Keratinocyte (primary cell): ENCODE measurements at regions not wholly inside any gene's neighbourhood (a gene's known extent, or its start where the extent isn't known, plus 50 kb on each side); places are given as distances from the start of the nearest gene placed in this dataset.
"Not testable (repeated sequence)": the region's sequence is repeated elsewhere in the genome, so short reads cannot be mapped to it uniquely, and the experiment has no call there.

Experiments used
- DNase-seq: peaks from one replicate; pipeline ENCODE4 v3.0.0-alpha.2; 2011; ENCODE audit warnings: low read depth, missing footprints, low spot score
- FAIRE-seq: peaks from 2 replicates; lab custom pipeline; 2011; peaks lifted over from hg19 to GRCh38; lab: Jason Lieb, UNC
- H2AFZ ChIP-seq: 2 replicates; pipeline ENCODE4 v1.6.0; 2012; ENCODE audit warnings: low read length, control low read depth, inconsistent platforms; ENCODE audit not compliant: control insufficient read depth
- H3K27ac ChIP-seq: 2 replicates; pipeline ENCODE4 v1.5.1; 2011; ENCODE audit warnings: low read length; ENCODE audit not compliant: control insufficient read depth, insufficient read depth
- H3K27me3 ChIP-seq: 3 replicates; pipeline ENCODE4 v1.6.0; 2011; ENCODE audit warnings: low read length; ENCODE audit not compliant: control insufficient read depth, insufficient read depth; ENCODE audit errors: extremely low read depth
- H3K36me3 ChIP-seq, 2 experiments: 2 replicates in 1 of 2; 3 replicates in 1 of 2; pipeline ENCODE4 v1.5.1; 2011; ENCODE audit warnings: low read length in 2 of 2, mild to moderate bottlenecking in 1 of 2; ENCODE audit not compliant: control insufficient read depth in 2 of 2, insufficient read depth in 2 of 2; ENCODE audit errors: extremely low read depth in 1 of 2
- H3K4me1 ChIP-seq: 3 replicates; pipeline ENCODE4 v1.5.1; 2011; ENCODE audit warnings: low read length; ENCODE audit not compliant: control insufficient read depth, insufficient read depth; ENCODE audit errors: extremely low read depth
- H3K4me2 ChIP-seq: 3 replicates; pipeline ENCODE4 v1.6.0; 2011; ENCODE audit warnings: low read depth, low read length; ENCODE audit not compliant: control insufficient read depth, insufficient read depth; ENCODE audit errors: extremely low read depth
- H3K4me3 ChIP-seq, 3 experiments: fragments of 200-600 bp in 1 of 3; sonication (generic) in 1 of 3; 2 replicates in 2 of 3; 3 replicates in 1 of 3; pipeline ENCODE4 v1.5.1; 2011 to 2016; ENCODE audit warnings: low read length in 3 of 3, mild to moderate bottlenecking in 3 of 3, control low read depth in 2 of 3, inconsistent platforms in 1 of 3, low read depth in 1 of 3, mixed read lengths in 1 of 3, mixed run types in 1 of 3, moderate library complexity in 1 of 3; ENCODE audit not compliant: control insufficient read depth in 2 of 3, insufficient read depth in 2 of 3; ENCODE audit errors: extremely low read depth in 1 of 3
- H3K79me2 ChIP-seq: 2 replicates; pipeline ENCODE4 v1.6.0; 2012; ENCODE audit warnings: low read length; ENCODE audit not compliant: control insufficient read depth, insufficient read depth
- H3K9ac ChIP-seq: 3 replicates; pipeline ENCODE4 v1.6.0; 2011; ENCODE audit warnings: low read length; ENCODE audit not compliant: control insufficient read depth, insufficient read depth; ENCODE audit errors: extremely low read depth
- H3K9me1 ChIP-seq: 3 replicates; pipeline ENCODE4 v1.6.0; 2011; ENCODE audit warnings: low read length; ENCODE audit not compliant: control insufficient read depth, insufficient read depth; ENCODE audit errors: extremely low read depth
- H3K9me3 ChIP-seq: 2 replicates; pipeline ENCODE4 v1.5.1; 2012; ENCODE audit warnings: low read depth, low read length; ENCODE audit not compliant: control insufficient read depth
- H4K20me1 ChIP-seq: 3 replicates; pipeline ENCODE4 v1.6.0; 2011; ENCODE audit warnings: low read length; ENCODE audit not compliant: control insufficient read depth, insufficient read depth; ENCODE audit errors: extremely low read depth
- EZH2 ChIP-seq: IDR thresholded peaks from one replicate; pipeline ENCODE4 v1.6.1; 2012; ENCODE audit warnings: inconsistent platforms, mild to moderate bottlenecking, low read length, moderate library complexity
- dilution Hi-C: fragments of 300-500 bp; cut with MboI; formaldehyde crosslinking; loops from one replicate; pipeline ENCODE4 v1.7.0; 2020; ENCODE audit warnings: low sequenced_read_pairs; ENCODE audit not compliant: extremely low pct_ligation_motif_present
- TF ChIP-seq, protein P1 (sequence below), 3 experiments: IDR thresholded peaks in 1 of 3; conservative IDR thresholded peaks in 1 of 3; optimal IDR thresholded peaks in 1 of 3; 2 replicates in 2 of 3; 3 replicates in 1 of 3; pipeline versions ENCODE3 to v1.5.1; 2011; ENCODE audit warnings: low read length in 3 of 3, mild to moderate bottlenecking in 3 of 3, moderate library complexity in 2 of 3, control low read depth in 1 of 3, inconsistent platforms in 1 of 3; ENCODE audit not compliant: insufficient read depth in 2 of 3; ENCODE audit errors: extremely low read depth in 1 of 3

DNA sequence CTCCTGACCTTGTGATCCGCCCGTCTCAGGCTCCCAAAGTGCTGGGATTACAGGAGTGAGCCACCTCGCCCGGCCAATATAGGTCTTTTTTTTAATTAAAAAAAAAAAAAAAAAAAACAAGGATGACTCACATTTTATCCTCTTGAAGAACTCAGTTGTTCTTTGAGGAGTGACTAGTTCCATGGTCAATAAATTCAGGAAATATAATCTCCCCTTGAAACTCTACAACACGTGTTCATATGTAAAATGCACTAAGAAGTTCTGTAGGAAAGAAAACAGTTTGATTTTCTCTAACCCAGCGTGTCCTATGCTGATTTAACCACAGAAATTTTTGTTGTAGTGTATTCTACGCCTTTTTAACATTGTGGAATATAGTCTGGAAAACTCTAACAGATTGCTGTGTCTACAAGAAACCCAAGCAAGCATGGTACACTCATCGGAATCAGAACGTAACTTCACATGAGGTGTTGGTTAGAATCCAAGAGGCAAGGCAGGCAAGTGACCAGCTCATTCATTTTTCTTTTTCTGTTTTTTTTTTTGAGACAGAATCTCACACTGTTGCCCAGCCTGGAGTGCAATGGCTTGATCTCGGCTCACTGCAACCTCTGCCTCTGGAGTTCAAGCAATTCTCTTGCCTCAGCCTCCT, 79.0 kb upstream of the ZNF217 start:
- Histone ChIP-seq H3K79me2 (no peaks in the 10 kb centered on the region), H3K27ac (no peak overlapping the region), H3K4me2 (no peak overlapping the region), H3K9me1 (no peaks in the 10 kb centered on the region), H3K4me3 (no peak overlapping the region), H3K4me1 (no peaks in the 10 kb centered on the region), H3K9ac (no peak overlapping the region), H2AFZ (no peak overlapping the region), H3K9me3 (no peaks in the 10 kb centered on the region), H4K20me1 (no peaks in the 10 kb centered on the region), H3K36me3 (no peaks in the 10 kb centered on the region), H3K27me3 (no peaks in the 10 kb centered on the region)
- FAIRE-seq (no peak), DNase-seq (no peak)
- TF ChIP-seq, protein P1, sequence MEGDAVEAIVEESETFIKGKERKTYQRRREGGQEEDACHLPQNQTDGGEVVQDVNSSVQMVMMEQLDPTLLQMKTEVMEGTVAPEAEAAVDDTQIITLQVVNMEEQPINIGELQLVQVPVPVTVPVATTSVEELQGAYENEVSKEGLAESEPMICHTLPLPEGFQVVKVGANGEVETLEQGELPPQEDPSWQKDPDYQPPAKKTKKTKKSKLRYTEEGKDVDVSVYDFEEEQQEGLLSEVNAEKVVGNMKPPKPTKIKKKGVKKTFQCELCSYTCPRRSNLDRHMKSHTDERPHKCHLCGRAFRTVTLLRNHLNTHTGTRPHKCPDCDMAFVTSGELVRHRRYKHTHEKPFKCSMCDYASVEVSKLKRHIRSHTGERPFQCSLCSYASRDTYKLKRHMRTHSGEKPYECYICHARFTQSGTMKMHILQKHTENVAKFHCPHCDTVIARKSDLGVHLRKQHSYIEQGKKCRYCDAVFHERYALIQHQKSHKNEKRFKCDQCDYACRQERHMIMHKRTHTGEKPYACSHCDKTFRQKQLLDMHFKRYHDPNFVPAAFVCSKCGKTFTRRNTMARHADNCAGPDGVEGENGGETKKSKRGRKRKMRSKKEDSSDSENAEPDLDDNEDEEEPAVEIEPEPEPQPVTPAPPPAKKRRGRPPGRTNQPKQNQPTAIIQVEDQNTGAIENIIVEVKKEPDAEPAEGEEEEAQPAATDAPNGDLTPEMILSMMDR (optimal IDR thresholded peaks at IDR 0.05 in 1 of 3, IDR thresholded peaks at IDR 0.05 in 1 of 3, conservative IDR thresholded peaks at IDR 0.05 in 1 of 3; ENCODE audit: extremely low read depth in 1 of 3, insufficient read depth in 2 of 3, low read length in 3 of 3): no peak
- no peak for TF ChIP-seq EZH2
- dilution Hi-C loops: no loop called here

DNA sequence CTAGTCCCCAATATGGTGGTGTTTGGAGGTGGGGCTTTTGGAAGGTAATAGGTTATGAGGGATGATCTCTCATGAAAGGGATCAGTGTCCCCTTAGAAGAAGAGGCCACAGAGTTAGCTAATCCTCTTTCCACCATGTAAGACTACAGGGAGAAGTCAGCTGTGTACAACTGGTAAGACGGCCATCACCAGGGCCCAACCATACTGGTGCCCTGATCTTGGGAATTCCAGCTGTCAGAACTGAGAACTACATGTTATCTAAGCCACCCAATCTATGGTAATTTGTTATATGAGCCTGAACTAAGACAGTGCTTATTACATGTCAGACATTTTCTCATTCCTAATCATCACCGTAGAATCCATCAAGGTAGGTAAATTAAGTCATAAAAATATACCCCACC, 77.7 kb upstream of the ZNF217 start:
- H3K36me3 ChIP-seq: no peaks in the 10 kb centered on the region
- no peak overlapping the region for H3K27ac ChIP-seq
- H3K9ac ChIP-seq: no peak overlapping the region
- H3K4me1 ChIP-seq: no peaks in the 10 kb centered on the region
- FAIRE-seq: no peak
- DNase-seq: no peak
- dilution Hi-C loops: no loop called here
- H3K4me3 ChIP-seq: no peak overlapping the region
- H2AFZ ChIP-seq: no peak overlapping the region
- TF ChIP-seq EZH2: no peak
- TF ChIP-seq, protein P1 (optimal IDR thresholded peaks at IDR 0.05 in 1 of 3, IDR thresholded peaks at IDR 0.05 in 1 of 3, conservative IDR thresholded peaks at IDR 0.05 in 1 of 3; ENCODE audit: extremely low read depth in 1 of 3, insufficient read depth in 2 of 3, low read length in 3 of 3): no peak
- no peaks in the 10 kb centered on the region for H3K9me1 ChIP-seq
- H3K79me2 ChIP-seq: no peaks in the 10 kb centered on the region
- no peaks in the 10 kb centered on the region for H3K27me3 ChIP-seq
- H3K9me3 ChIP-seq: no peaks in the 10 kb centered on the region
- no peak overlapping the region for H3K4me2 ChIP-seq
- H4K20me1 ChIP-seq: no peaks in the 10 kb centered on the region

DNA sequence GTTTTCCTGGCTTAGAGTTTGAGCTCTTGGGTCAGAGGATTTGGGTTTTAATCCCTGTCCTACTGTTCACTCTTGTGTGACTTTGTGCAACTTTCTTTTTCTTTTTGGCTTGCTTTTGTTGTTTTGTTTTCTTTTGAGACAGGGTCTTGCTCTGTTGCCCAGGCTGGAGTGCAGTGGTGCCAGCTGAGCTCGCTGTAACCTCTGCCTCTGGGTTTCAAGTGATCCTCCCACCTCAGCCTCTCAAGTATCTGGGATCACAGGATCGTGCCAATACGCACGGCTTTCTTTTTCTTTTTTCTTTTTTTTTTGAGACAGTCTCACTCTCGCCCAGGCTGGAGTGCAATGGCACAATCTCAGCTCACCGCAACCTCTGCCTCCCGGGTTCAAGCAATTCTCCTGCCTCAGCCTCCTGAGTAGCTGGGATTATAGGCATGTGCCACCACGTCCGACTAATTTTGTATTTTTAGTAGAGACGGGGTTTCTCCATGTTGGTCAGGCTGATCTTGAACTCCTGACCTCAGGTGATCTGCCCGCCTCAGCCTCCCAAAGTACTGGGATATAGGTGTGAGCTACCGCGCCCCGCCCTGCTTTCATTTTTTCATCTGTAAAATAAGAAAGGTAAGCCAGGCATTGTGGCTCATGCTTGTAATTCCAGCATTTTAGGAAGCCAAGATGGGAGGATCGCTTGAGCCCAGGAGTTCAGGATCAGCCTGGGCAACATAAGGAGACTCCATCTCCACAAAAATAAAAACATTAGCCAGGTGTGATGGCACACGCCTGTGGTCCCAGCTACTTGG, 76.1 kb upstream of the ZNF217 start:
- H3K9me1 ChIP-seq, H3K36me3 ChIP-seq, H3K4me2 ChIP-seq, H3K9ac ChIP-seq, H3K4me1 ChIP-seq, DNase-seq, H3K9me3 ChIP-seq, H2AFZ ChIP-seq, dilution Hi-C loops, H3K79me2 ChIP-seq, H3K27me3 ChIP-seq, H3K4me3 ChIP-seq, H3K27ac ChIP-seq, FAIRE-seq, H4K20me1 ChIP-seq: not testable (repeated sequence)
